ENCODE measurements at regions not wholly inside any gene's neighbourhood (a gene's known extent, or its start where the extent isn't known, plus 50 kb on each side); places are given as distances from the start of the nearest gene placed in this dataset.
A peak's percentile ranks its signal among the peaks of the same experiment; 100 is the strongest.

- dilution Hi-C loops (cut with MboI; ENCODE audit: extremely low pct_ligation_motif_present, low sequenced_read_pairs) = no loop called here
- peak overlapping the region; percentile 63 for H3K4me2 ChIP-seq (ENCODE audit: control insufficient read depth, extremely low read depth, insufficient read depth, low read depth, low read length)
- peak; percentile 13 for FAIRE-seq
Measured at GRCh38 chr12:28938581-28939235, 210.4 kb upstream of the FAR2 start.

GRCh38 chr12:28939427-28939826 is 209.7 kb upstream of the FAR2 start:
- no peaks in the 10 kb centered on the region for H3K9me3 ChIP-seq (ENCODE audit: control insufficient read depth, low read depth, low read length)
- H4K20me1 ChIP-seq (ENCODE audit: control insufficient read depth, extremely low read depth, insufficient read depth, low read length) = no peaks in the 10 kb centered on the region
- no peak for DNase-seq (ENCODE audit: low read depth, low spot score)
- FAIRE-seq = no peak
- no peaks in the 10 kb centered on the region for H3K79me2 ChIP-seq (ENCODE audit: control insufficient read depth, insufficient read depth, low read length)
- H3K9ac ChIP-seq (ENCODE audit: control insufficient read depth, extremely low read depth, insufficient read depth, low read length) = no peak overlapping the region
- no peaks in the 10 kb centered on the region for H3K27me3 ChIP-seq (ENCODE audit: control insufficient read depth, extremely low read depth, insufficient read depth, low read length)
- no peak overlapping the region for H3K4me3 ChIP-seq (ENCODE audit: control insufficient read depth in 2 of 3, extremely low read depth in 1 of 3, insufficient read depth in 2 of 3, low read depth in 1 of 3, low read length in 3 of 3)
- no peak overlapping the region for H3K4me2 ChIP-seq (ENCODE audit: control insufficient read depth, extremely low read depth, insufficient read depth, low read depth, low read length)
- H3K4me1 ChIP-seq (ENCODE audit: control insufficient read depth, extremely low read depth, insufficient read depth, low read length) = peaks cover 58% of the 10 kb centered on the region
- H2AFZ ChIP-seq (ENCODE audit: control insufficient read depth, low read length) = no peak overlapping the region
- TF ChIP-seq, protein P1, sequence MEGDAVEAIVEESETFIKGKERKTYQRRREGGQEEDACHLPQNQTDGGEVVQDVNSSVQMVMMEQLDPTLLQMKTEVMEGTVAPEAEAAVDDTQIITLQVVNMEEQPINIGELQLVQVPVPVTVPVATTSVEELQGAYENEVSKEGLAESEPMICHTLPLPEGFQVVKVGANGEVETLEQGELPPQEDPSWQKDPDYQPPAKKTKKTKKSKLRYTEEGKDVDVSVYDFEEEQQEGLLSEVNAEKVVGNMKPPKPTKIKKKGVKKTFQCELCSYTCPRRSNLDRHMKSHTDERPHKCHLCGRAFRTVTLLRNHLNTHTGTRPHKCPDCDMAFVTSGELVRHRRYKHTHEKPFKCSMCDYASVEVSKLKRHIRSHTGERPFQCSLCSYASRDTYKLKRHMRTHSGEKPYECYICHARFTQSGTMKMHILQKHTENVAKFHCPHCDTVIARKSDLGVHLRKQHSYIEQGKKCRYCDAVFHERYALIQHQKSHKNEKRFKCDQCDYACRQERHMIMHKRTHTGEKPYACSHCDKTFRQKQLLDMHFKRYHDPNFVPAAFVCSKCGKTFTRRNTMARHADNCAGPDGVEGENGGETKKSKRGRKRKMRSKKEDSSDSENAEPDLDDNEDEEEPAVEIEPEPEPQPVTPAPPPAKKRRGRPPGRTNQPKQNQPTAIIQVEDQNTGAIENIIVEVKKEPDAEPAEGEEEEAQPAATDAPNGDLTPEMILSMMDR (optimal IDR thresholded peaks at IDR 0.05 in 1 of 3, IDR thresholded peaks at IDR 0.05 in 1 of 3, conservative IDR thresholded peaks at IDR 0.05 in 1 of 3; ENCODE audit: extremely low read depth in 1 of 3, insufficient read depth in 2 of 3, low read length in 3 of 3) = no peak
- TF ChIP-seq EZH2 (IDR thresholded peaks at IDR 0.05; ENCODE audit: low read length) = no peak
- H3K27ac ChIP-seq (ENCODE audit: control insufficient read depth, insufficient read depth, low read length) = peak overlapping the region; percentile 80
- no peaks in the 10 kb centered on the region for H3K9me1 ChIP-seq (ENCODE audit: control insufficient read depth, extremely low read depth, insufficient read depth, low read length)
- dilution Hi-C loops (cut with MboI; ENCODE audit: extremely low pct_ligation_motif_present, low sequenced_read_pairs) = no loop called here
- no peaks in the 10 kb centered on the region for H3K36me3 ChIP-seq (ENCODE audit: control insufficient read depth in 2 of 2, extremely low read depth in 1 of 2, insufficient read depth in 2 of 2, low read length in 2 of 2)

More at GRCh38 chr12:28938581-28939235, 210.4 kb upstream of the FAR2 start:
- Histone ChIP-seq H3K79me2 (ENCODE audit: control insufficient read depth, insufficient read depth, low read length) (no peaks in the 10 kb centered on the region), H3K9me1 (ENCODE audit: control insufficient read depth, extremely low read depth, insufficient read depth, low read length) (no peaks in the 10 kb centered on the region), H2AFZ (ENCODE audit: control insufficient read depth, low read length) (peak overlapping the region; percentile 18), H3K9ac (ENCODE audit: control insufficient read depth, extremely low read depth, insufficient read depth, low read length) (peak overlapping the region; percentile 54), H3K4me1 (ENCODE audit: control insufficient read depth, extremely low read depth, insufficient read depth, low read length) (peaks cover 65% of the 10 kb centered on the region), H4K20me1 (ENCODE audit: control insufficient read depth, extremely low read depth, insufficient read depth, low read length) (no peaks in the 10 kb centered on the region), H3K9me3 (ENCODE audit: control insufficient read depth, low read depth, low read length) (no peaks in the 10 kb centered on the region), H3K27me3 (ENCODE audit: control insufficient read depth, extremely low read depth, insufficient read depth, low read length) (no peaks in the 10 kb centered on the region), H3K36me3 (ENCODE audit: control insufficient read depth in 2 of 2, extremely low read depth in 1 of 2, insufficient read depth in 2 of 2, low read length in 2 of 2) (no peaks in the 10 kb centered on the region), H3K4me3 (ENCODE audit: control insufficient read depth in 2 of 3, extremely low read depth in 1 of 3, insufficient read depth in 2 of 3, low read depth in 1 of 3, low read length in 3 of 3) (peak overlapping the region in 1 of 3 experiments; percentile 35), H3K27ac (ENCODE audit: control insufficient read depth, insufficient read depth, low read length) (peak overlapping the region; percentile 80)
- no peak for TF ChIP-seq EZH2 (IDR thresholded peaks at IDR 0.05; ENCODE audit: low read length)
- TF ChIP-seq, protein P1 (optimal IDR thresholded peaks at IDR 0.05 in 1 of 3, IDR thresholded peaks at IDR 0.05 in 1 of 3, conservative IDR thresholded peaks at IDR 0.05 in 1 of 3; ENCODE audit: extremely low read depth in 1 of 3, insufficient read depth in 2 of 3, low read length in 3 of 3) = no peak
- no peak for DNase-seq (ENCODE audit: low read depth, low spot score)

All from keratinocyte (primary cell).